Mammary epithelial cell (primary cell): ENCODE measurements at regions not wholly inside any gene's neighbourhood (a gene's known extent, or its start where the extent isn't known, plus 50 kb on each side); places are given as distances from the start of the nearest gene placed in this dataset.

ENCODE experiments used
- CTCF ChIP-seq, 2 donors: IDR thresholded peaks in 1 of 2; conservative IDR thresholded peaks in 1 of 2; 2 replicates each; pipeline ENCODE4 v1.5.1; 2011 to 2012; ENCODE audit warnings: inconsistent platforms in 2 of 2, low read length in 2 of 2, mild to moderate bottlenecking in 2 of 2, control low read depth in 1 of 2, low read depth in 1 of 2; ENCODE audit not compliant: insufficient read depth in 1 of 2; ENCODE audit errors: extremely low read depth in 1 of 2
- EZH2 ChIP-seq: IDR thresholded peaks from 2 replicates; pipeline ENCODE4 v1.6.1; 2012; ENCODE audit warnings: low read length, inconsistent platforms, borderline replicate concordance

DNA sequence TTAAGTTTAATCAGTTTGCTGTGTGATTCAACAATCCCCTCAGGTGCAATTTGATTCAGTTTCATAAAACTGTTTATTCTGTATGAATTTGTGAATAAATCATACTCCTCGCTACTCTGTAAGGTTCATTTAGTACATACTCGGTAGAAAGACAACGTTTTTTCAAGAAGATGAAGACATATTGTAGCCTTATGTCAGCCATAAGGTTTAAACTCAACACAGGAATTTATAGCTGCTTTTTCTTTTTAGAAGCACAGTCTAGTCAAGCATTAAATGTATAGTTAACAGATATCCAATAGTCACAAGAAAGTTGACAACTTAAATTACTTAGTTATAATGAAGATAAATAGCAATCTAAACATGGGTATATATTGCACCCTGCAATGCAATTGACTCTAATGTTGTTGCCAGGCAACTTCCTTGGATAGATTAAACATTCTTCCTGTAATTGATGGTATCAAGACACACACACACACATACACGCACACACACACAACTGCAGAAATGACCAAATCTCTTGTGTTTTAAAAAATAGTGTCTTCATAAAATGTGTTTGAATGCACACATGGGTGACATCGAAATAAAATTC, 151.5 kb upstream of the MGAT4C start:
- no peak for TF ChIP-seq CTCF (conservative IDR thresholded peaks at IDR 0.05 in 1 of 2, IDR thresholded peaks at IDR 0.05 in 1 of 2; ENCODE audit: extremely low read depth in 1 of 2, insufficient read depth in 1 of 2, low read depth in 1 of 2, low read length in 2 of 2)
- TF ChIP-seq EZH2, result no peak
